ENCODE measurements at regions not wholly inside any gene's neighbourhood (a gene's known extent, or its start where the extent isn't known, plus 50 kb on each side); places are given as distances from the start of the nearest gene placed in this dataset.
A peak's percentile ranks its signal among the peaks of the same experiment; 100 is the strongest.

DNA sequence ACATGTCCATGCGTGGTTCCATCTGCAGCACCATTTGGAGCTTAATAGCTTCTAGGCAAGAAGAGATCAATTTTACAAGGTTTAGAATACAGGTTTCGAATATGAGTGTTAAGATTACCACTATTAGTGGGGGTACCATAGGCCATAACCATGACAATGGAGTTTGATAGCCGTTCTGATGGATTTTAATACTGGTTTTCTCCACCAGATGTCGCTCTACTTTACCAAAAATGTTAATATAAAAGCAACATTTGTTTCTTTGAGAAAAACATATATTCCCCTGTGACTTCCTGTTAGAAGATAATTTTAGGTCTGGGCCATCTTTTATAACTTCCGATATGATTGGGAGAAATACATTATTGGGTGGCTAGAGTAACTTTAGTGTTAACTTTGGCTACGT, 499.7 kb upstream of the POU3F4 start:
- TF ChIP-seq EZH2 (IDR thresholded peaks at IDR 0.05; ENCODE audit: borderline replicate concordance, low read length) = no peak
- TF ChIP-seq, protein P1, sequence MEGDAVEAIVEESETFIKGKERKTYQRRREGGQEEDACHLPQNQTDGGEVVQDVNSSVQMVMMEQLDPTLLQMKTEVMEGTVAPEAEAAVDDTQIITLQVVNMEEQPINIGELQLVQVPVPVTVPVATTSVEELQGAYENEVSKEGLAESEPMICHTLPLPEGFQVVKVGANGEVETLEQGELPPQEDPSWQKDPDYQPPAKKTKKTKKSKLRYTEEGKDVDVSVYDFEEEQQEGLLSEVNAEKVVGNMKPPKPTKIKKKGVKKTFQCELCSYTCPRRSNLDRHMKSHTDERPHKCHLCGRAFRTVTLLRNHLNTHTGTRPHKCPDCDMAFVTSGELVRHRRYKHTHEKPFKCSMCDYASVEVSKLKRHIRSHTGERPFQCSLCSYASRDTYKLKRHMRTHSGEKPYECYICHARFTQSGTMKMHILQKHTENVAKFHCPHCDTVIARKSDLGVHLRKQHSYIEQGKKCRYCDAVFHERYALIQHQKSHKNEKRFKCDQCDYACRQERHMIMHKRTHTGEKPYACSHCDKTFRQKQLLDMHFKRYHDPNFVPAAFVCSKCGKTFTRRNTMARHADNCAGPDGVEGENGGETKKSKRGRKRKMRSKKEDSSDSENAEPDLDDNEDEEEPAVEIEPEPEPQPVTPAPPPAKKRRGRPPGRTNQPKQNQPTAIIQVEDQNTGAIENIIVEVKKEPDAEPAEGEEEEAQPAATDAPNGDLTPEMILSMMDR (IDR thresholded peaks at IDR 0.05; ENCODE audit: low read length) = peak; percentile 45; the same call in 1 of the 2 replicates

All from OCI-LY1 (cell line).